Prostate gland (tissue), 2 donors: ENCODE measurements at regions not wholly inside any gene's neighbourhood (a gene's known extent, or its start where the extent isn't known, plus 50 kb on each side); places are given as distances from the start of the nearest gene placed in this dataset.

Experiments
- DNase-seq: peaks from one replicate; pipeline ENCODE4 v3.0.0-alpha.2; 2019; ENCODE audit warnings: low spot score
- H3K27ac ChIP-seq, 2 donors: fragments of 200-600 bp; sonication (generic); 2 replicates each; pipeline ENCODE4 v1.5.1; 2017 to 2019
- H3K27me3 ChIP-seq: fragments of 200-600 bp; sonication (generic); replicated peaks from 2 replicates; pipeline ENCODE4 v1.5.1; 2019; ENCODE audit not compliant: insufficient read depth
- H3K36me3 ChIP-seq, 2 donors: fragments of 200-600 bp; sonication (generic); 1 replicate in 1 of 2; 2 replicates in 1 of 2; pipeline versions ENCODE4 v1.5.1 to v1.8.1; 2017 to 2019
- H3K4me1 ChIP-seq: fragments of 200-600 bp; sonication (generic); replicated peaks from 2 replicates; pipeline ENCODE4 v1.5.1; 2019
- H3K4me3 ChIP-seq, 2 donors: fragments of 200-600 bp; sonication (generic); 2 replicates each; pipeline ENCODE4 v1.5.1; 2017 to 2019
- H3K9me3 ChIP-seq: fragments of 200-600 bp; sonication (generic); 2 replicates; pipeline ENCODE4 v1.5.1; 2017
- POLR2A ChIP-seq: fragments of 450-650 bp; IDR thresholded peaks from one replicate; pipeline ENCODE4 v1.6.1; 2016; ENCODE audit warnings: antibody characterized with exemption, mild to moderate bottlenecking
- POLR2AphosphoS5 ChIP-seq: sonication (generic); formaldehyde crosslinking; IDR thresholded peaks from one replicate; pipeline ENCODE4 v1.6.1; 2017; ENCODE audit warnings: antibody characterized with exemption
- WGBS: methylation state at CpG from one replicate; pipeline ENCODE4 v1.1.5; 2018; 5-methylcytosine and 5-hydroxymethylcytosine counted together
- intact Hi-C: fragments of 100-400 bp; cut with DNase I; formaldehyde crosslinking; loops from one replicate; pipeline ENCODE4 v1.14.2; 2022
- TF ChIP-seq, protein P1 (sequence below), 4 experiments: fragments of 200-600 bp in 2 of 4; fragments of 450-650 bp in 2 of 4; sonication (generic) in 2 of 4; IDR thresholded peaks; 1 replicate in 3 of 4; 2 replicates in 1 of 4; pipeline ENCODE4 v1.5.1; 2016 to 2019; ENCODE audit warnings: antibody characterized with exemption in 4 of 4, mild to moderate bottlenecking in 2 of 4, moderate library complexity in 2 of 4

GRCh38 chr21:27429710-27430341 lies 462.9 kb upstream of the ADAMTS5 start:
- no peak overlapping the region for H3K4me3 ChIP-seq
- H3K9me3 ChIP-seq = no peaks in the 10 kb centered on the region
- H3K36me3 ChIP-seq = no peaks in the 10 kb centered on the region
- TF ChIP-seq POLR2A = no peak
- TF ChIP-seq, protein P1, sequence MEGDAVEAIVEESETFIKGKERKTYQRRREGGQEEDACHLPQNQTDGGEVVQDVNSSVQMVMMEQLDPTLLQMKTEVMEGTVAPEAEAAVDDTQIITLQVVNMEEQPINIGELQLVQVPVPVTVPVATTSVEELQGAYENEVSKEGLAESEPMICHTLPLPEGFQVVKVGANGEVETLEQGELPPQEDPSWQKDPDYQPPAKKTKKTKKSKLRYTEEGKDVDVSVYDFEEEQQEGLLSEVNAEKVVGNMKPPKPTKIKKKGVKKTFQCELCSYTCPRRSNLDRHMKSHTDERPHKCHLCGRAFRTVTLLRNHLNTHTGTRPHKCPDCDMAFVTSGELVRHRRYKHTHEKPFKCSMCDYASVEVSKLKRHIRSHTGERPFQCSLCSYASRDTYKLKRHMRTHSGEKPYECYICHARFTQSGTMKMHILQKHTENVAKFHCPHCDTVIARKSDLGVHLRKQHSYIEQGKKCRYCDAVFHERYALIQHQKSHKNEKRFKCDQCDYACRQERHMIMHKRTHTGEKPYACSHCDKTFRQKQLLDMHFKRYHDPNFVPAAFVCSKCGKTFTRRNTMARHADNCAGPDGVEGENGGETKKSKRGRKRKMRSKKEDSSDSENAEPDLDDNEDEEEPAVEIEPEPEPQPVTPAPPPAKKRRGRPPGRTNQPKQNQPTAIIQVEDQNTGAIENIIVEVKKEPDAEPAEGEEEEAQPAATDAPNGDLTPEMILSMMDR (IDR thresholded peaks at IDR 0.05) = no peak
- TF ChIP-seq POLR2AphosphoS5 = no peak
- H3K27me3 ChIP-seq = no peaks in the 10 kb centered on the region
- no peak for DNase-seq
- intact Hi-C loops = no loop called here
- WGBS = 31% methylated on average over 3 of the region's 3 CpGs
- H3K27ac ChIP-seq = no peak overlapping the region
- H3K4me1 ChIP-seq = no peaks in the 10 kb centered on the region

GRCh38 chr21:27426196-27426595 lies 459.3 kb upstream of the ADAMTS5 start:
- TF ChIP-seq, protein P1 (IDR thresholded peaks at IDR 0.05) = no peak
- TF ChIP-seq POLR2AphosphoS5 (no peak), POLR2A (no peak)
- WGBS = 16% methylated on average over 1 of the region's 1 CpG
- no peaks in the 10 kb centered on the region for H3K36me3 ChIP-seq
- no peaks in the 10 kb centered on the region for H3K9me3 ChIP-seq
- no peaks in the 10 kb centered on the region for H3K4me1 ChIP-seq
- no peak overlapping the region for H3K27ac ChIP-seq
- intact Hi-C loops = no loop called here
- H3K27me3 ChIP-seq = no peaks in the 10 kb centered on the region
- no peak overlapping the region for H3K4me3 ChIP-seq
- no peak for DNase-seq

- TF ChIP-seq POLR2AphosphoS5 (no peak), POLR2A (no peak)
- TF ChIP-seq, protein P1 (IDR thresholded peaks at IDR 0.05) = no peak
- H3K27ac ChIP-seq = no peak overlapping the region
- H3K9me3 ChIP-seq = no peaks in the 10 kb centered on the region
- no peaks in the 10 kb centered on the region for H3K4me1 ChIP-seq
- H3K36me3 ChIP-seq = no peaks in the 10 kb centered on the region
- no peaks in the 10 kb centered on the region for H3K27me3 ChIP-seq
- no peak overlapping the region for H3K4me3 ChIP-seq
- WGBS = 55% methylated on average over 3 of the region's 3 CpGs
- intact Hi-C loops = no loop called here
- DNase-seq = no peak
These were observed 458.7 kb upstream of the ADAMTS5 start for GRCh38 chr21:27425574-27425973.

GRCh38 chr21:27425172-27425571 lies 458.3 kb upstream of the ADAMTS5 start:
- WGBS = 94% methylated on average over 2 of the region's 2 CpGs

DNA sequence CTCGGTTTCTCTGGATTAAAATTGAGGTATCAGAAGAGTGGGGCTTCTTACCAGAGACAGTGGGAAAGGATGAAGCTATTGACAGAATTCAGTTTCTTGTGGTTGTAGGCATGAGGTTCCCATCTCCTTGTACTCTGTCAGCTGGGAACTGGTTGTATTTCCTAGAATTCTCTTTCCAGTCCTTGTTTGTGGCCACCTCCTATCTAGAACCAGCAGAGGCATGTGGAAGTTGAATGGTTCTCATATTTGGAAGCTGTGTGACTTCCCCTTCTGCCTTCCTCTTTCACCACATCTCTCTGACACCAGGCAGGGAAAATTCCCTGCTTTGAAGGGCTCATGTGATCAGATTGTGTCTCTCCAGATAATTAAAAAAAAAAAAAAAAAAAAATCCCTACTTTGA lies 457.7 kb upstream of the ADAMTS5 start:
- intact Hi-C loops = no loop called here
- H3K27ac ChIP-seq = no peak overlapping the region
- 96% methylated on average over 1 of the region's 1 CpG for WGBS

More at GRCh38 chr21:27425172-27425571, 458.3 kb upstream of the ADAMTS5 start:
- no peak overlapping the region for H3K4me3 ChIP-seq
- H3K27ac ChIP-seq = no peak overlapping the region
- intact Hi-C loops = no loop called here
- no peak for TF ChIP-seq POLR2AphosphoS5
- no peak for DNase-seq
- no peaks in the 10 kb centered on the region for H3K4me1 ChIP-seq
- H3K9me3 ChIP-seq = no peaks in the 10 kb centered on the region
- H3K36me3 ChIP-seq = no peaks in the 10 kb centered on the region
- H3K27me3 ChIP-seq = no peaks in the 10 kb centered on the region

More for the DNA sequence above, 457.7 kb upstream of the ADAMTS5 start:
- Histone ChIP-seq H3K36me3 (no peaks in the 10 kb centered on the region), H3K27me3 (no peaks in the 10 kb centered on the region), H3K4me1 (no peaks in the 10 kb centered on the region), H3K9me3 (no peaks in the 10 kb centered on the region), H3K4me3 (no peak overlapping the region)
- no peak for DNase-seq
- TF ChIP-seq POLR2A (no peak), POLR2AphosphoS5 (no peak)
- TF ChIP-seq, protein P1 (IDR thresholded peaks at IDR 0.05) = no peak
